Heart left ventricle (tissue), 16 donors: ENCODE measurements at regions not wholly inside any gene's neighbourhood (a gene's known extent, or its start where the extent isn't known, plus 50 kb on each side); places are given as distances from the start of the nearest gene placed in this dataset.

Experiments
- ATAC-seq, 4 donors: fragments of 200-7000 bp; cut with Tn5 transposase; one replicate each; pipeline ENCODE4 v1.9.1; 2020 to 2022; ENCODE audit warnings: moderate library complexity in 4 of 4, mild to moderate bottlenecking in 3 of 4, moderate number of reproducible peaks in 1 of 4
- DNase-seq, 5 donors: peaks; one replicate each; pipeline ENCODE4 v3.0.0-alpha.2; 2020
- H3K27ac ChIP-seq, 12 donors: fragments of 200-600 bp; sonication (generic) in 4 of 12; one replicate each; pipeline versions ENCODE4 v1.5.0 to v1.8.0; 2016 to 2022; ENCODE audit warnings: mild to moderate bottlenecking in 2 of 12
- H3K27me3 ChIP-seq, 9 donors: fragments of 200-600 bp; sonication (generic) in 2 of 9; one replicate each; pipeline versions ENCODE4 v1.5.1 to v1.8.0; 2016 to 2022; ENCODE audit warnings: mild to moderate bottlenecking in 3 of 9
- H3K36me3 ChIP-seq, 9 donors: fragments of 200-600 bp; sonication (generic) in 2 of 9; one replicate each; pipeline versions ENCODE4 v1.5.0 to v1.8.0; 2018 to 2022; ENCODE audit warnings: mild to moderate bottlenecking in 2 of 9
- H3K4me1 ChIP-seq, 12 donors: fragments of 200-600 bp; sonication (generic) in 4 of 12; one replicate each; pipeline versions ENCODE4 v1.5.0 to v1.8.0; 2016 to 2022; ENCODE audit warnings: mild to moderate bottlenecking in 3 of 12
- H3K4me3 ChIP-seq, 12 donors: fragments of 200-600 bp; sonication (generic) in 4 of 12; one replicate each; pipeline versions ENCODE4 v1.5.0 to v1.8.0; 2017 to 2022; ENCODE audit warnings: mild to moderate bottlenecking in 9 of 12, moderate library complexity in 4 of 12
- H3K9me3 ChIP-seq, 12 donors: fragments of 200-600 bp; sonication (generic) in 4 of 12; one replicate each; pipeline versions ENCODE4 v1.5.0 to v1.8.0; 2016 to 2022; ENCODE audit warnings: mild to moderate bottlenecking in 1 of 12
- CTCF ChIP-seq, 12 donors: fragments of 200-600 bp; sonication (generic) in 4 of 12; IDR thresholded peaks; one replicate each; pipeline versions ENCODE4 v1.5.0 to v1.8.0; 2018 to 2022; ENCODE audit warnings: antibody characterized with exemption in 12 of 12, mild to moderate bottlenecking in 5 of 12
- POLR2A ChIP-seq, 2 donors: fragments of 450-650 bp; IDR thresholded peaks; one replicate each; pipeline ENCODE4 v1.6.1; 2017; ENCODE audit warnings: antibody characterized with exemption in 2 of 2, mild to moderate bottlenecking in 2 of 2, moderate library complexity in 2 of 2
- WGBS, 4 donors: extraction: QIAGEN DNeasy Blood & Tissue Kit in 2 of 4; methylation state at CpG; one replicate each; pipeline versions ENCODE4 v1.1.5 to v1.1.7; 2013 to 2018; 5-methylcytosine and 5-hydroxymethylcytosine counted together
- intact Hi-C, 10 donors: fragments of 100-400 bp; cut with DNase I; formaldehyde crosslinking; loops; one replicate each; pipeline versions ENCODE4 v1.11.1 to v1.14.2; 2022
- donor health status: ischemic (EF 13 %, LVEDD 7.1; RV severe dilation, severe dysfunction).
- donor health status: healthy with polysubstance abuse.
- donor health status: DM: no; HTN: yes; CAD: no.
- donor health status: DM: no; HTN: no; CAD: no.
- donor health status: ischemic (EF 25% LVEDD 6.9; RV normal size, moderate dysfunction).
- donor health status: ischemic (EF 25% LVEDD 5.7; RV mildly dilated, moderate dysfunction).
- donor health status: healthy.
- donor health status: DM: yes; HTN: yes; CAD: no.
- donor health status: ischemic (EF 35%, LVEDD 5.7; RV mildly dilated, moderate dysfunction).
- donor health status: nonischemic (EF 11% LVEDD 7.7; RV severe dilation, severe dysfunction).
- donor health status: DM: yes; HTN: yes; CAD: no.
- donor health status: PGD.
- donor health status: ischemic (EF 29% LVEDD 5.4; RV normal size, mild dysfunction).
- donor health status: nonischemic (EF 23%, LVEDD 6.1; RV moderate dilation, normal function).

GRCh38 chr4:125049711-125050110, 265.0 kb upstream of the FAT4 start:
- ATAC-seq (no peak), DNase-seq (no peak)
- intact Hi-C loops, result no loop called here
- WGBS, 4 donors, result 52 to 72% (median 66%) methylated on average over 1 of the region's 1 CpG
- H3K4me3 ChIP-seq, result no peak overlapping the region
- H3K36me3 ChIP-seq, result no peaks in the 10 kb centered on the region
- H3K27ac ChIP-seq, result no peak overlapping the region
- H3K27me3 ChIP-seq, result no peaks in the 10 kb centered on the region
- H3K9me3 ChIP-seq, result peaks cover 0 to 6% (median 0%) of the 10 kb centered on the region in 12 donors
- no peak for TF ChIP-seq CTCF (IDR thresholded peaks at IDR 0.05)
- TF ChIP-seq POLR2A (IDR thresholded peaks at IDR 0.05), result no peak
- no peaks in the 10 kb centered on the region for H3K4me1 ChIP-seq

- no peak overlapping the region for H3K4me3 ChIP-seq
- peaks cover 0 to 6% (median 0%) of the 10 kb centered on the region in 12 donors for H3K9me3 ChIP-seq
- H3K27me3 ChIP-seq, result no peaks in the 10 kb centered on the region
- TF ChIP-seq CTCF (IDR thresholded peaks at IDR 0.05), result no peak
- no peak for TF ChIP-seq POLR2A (IDR thresholded peaks at IDR 0.05)
- H3K27ac ChIP-seq, result no peak overlapping the region
- DNase-seq (no peak), ATAC-seq (no peak)
- H3K4me1 ChIP-seq, result no peaks in the 10 kb centered on the region
- H3K36me3 ChIP-seq, result no peaks in the 10 kb centered on the region
- intact Hi-C loops, result no loop called here
Measured at GRCh38 chr4:125045311-125045710, 269.4 kb upstream of the FAT4 start.

GRCh38 chr4:125044886-125045285, 269.9 kb upstream of the FAT4 start:
- H3K27me3 ChIP-seq, result no peaks in the 10 kb centered on the region
- intact Hi-C loops, result no loop called here
- ATAC-seq (no peak), DNase-seq (no peak)
- H3K36me3 ChIP-seq, result no peaks in the 10 kb centered on the region
- H3K4me3 ChIP-seq, result no peak overlapping the region
- peaks cover 0 to 6% (median 0%) of the 10 kb centered on the region in 12 donors for H3K9me3 ChIP-seq
- TF ChIP-seq CTCF (IDR thresholded peaks at IDR 0.05) (no peak), POLR2A (IDR thresholded peaks at IDR 0.05) (no peak)
- WGBS, 4 donors, result 61 to 74% (median 72%) methylated on average over 3 of the region's 3 CpGs
- no peak overlapping the region for H3K27ac ChIP-seq
- no peaks in the 10 kb centered on the region for H3K4me1 ChIP-seq

- no peaks in the 10 kb centered on the region for H3K4me1 ChIP-seq
- DNase-seq (no peak), ATAC-seq (no peak)
- TF ChIP-seq CTCF (IDR thresholded peaks at IDR 0.05), result no peak
- no peak for TF ChIP-seq POLR2A (IDR thresholded peaks at IDR 0.05)
- H3K27ac ChIP-seq, result no peak overlapping the region
- 87 to 93% (median 92%) methylated on average over 3 of the region's 3 CpGs for WGBS, 4 donors
- intact Hi-C loops, result no loop called here
- no peak overlapping the region for H3K4me3 ChIP-seq
- H3K36me3 ChIP-seq, result no peaks in the 10 kb centered on the region
- no peaks in the 10 kb centered on the region for H3K27me3 ChIP-seq
- H3K9me3 ChIP-seq, result peaks cover 0 to 6% (median 0%) of the 10 kb centered on the region in 12 donors
Measured at GRCh38 chr4:125043486-125043885, 271.3 kb upstream of the FAT4 start.
